GM18505 (cell line): ENCODE measurements at regions not wholly inside any gene's neighbourhood (a gene's known extent, or its start where the extent isn't known, plus 50 kb on each side); places are given as distances from the start of the nearest gene placed in this dataset.

Experiments
- ATAC-seq: cut with Tn5 transposase; IDR thresholded peaks from one replicate; pipeline ENCODE4 v1.9.1; 2021; ENCODE audit not compliant: unreplicated experiment
- POLR2A ChIP-seq: IDR thresholded peaks from 4 replicates; pipeline ENCODE4 v1.6.1; 2011; ENCODE audit warnings: borderline replicate concordance; ENCODE audit not compliant: insufficient read depth, insufficient read length; ENCODE audit errors: extremely low read depth

- no peak for TF ChIP-seq POLR2A
- no peak for ATAC-seq
These were observed 71.0 kb downstream of the SEM1 start for GRCh38 chr7:96638669-96639068.

DNA sequence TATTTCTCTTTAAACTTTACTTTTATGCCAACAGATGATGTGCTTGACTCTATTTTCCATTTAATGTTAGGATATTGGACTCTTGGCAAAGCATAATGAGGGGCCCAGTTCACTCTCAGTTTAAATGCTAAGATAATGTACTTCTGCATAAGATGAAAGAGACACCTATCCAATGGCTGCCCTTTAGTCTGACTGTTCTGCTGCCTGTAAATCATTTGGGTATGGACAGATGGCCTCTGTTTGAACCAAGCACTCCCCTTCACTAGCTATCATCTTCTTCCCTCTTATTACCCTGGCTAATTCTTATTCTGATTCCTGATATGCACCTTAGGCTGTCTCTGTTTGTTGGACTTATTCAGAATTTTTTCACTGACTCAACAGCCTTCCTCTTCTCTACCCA is 72.1 kb downstream of the SEM1 start:
- no peak for ATAC-seq
- no peak for TF ChIP-seq POLR2A

DNA sequence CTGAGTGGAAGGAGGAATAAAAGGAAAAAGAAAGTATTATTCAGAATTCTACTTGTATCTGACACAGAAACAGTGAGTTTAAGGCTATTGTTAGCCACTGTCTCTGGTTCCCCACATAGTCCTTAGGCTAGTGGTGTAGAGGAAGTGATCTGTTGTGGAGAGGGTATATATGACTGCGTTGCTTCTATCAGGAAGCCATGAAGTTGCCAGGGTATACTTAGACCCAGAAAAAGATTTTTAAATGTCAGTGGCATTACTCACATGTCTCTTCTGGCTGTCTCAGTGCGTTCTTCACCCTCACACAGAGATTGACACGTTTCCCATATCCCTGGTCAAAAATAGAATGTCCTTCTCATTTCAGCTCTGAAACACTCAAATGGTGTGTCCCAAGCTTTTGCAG is 72.7 kb downstream of the SEM1 start:
- no peak for ATAC-seq
- no peak for TF ChIP-seq POLR2A

DNA sequence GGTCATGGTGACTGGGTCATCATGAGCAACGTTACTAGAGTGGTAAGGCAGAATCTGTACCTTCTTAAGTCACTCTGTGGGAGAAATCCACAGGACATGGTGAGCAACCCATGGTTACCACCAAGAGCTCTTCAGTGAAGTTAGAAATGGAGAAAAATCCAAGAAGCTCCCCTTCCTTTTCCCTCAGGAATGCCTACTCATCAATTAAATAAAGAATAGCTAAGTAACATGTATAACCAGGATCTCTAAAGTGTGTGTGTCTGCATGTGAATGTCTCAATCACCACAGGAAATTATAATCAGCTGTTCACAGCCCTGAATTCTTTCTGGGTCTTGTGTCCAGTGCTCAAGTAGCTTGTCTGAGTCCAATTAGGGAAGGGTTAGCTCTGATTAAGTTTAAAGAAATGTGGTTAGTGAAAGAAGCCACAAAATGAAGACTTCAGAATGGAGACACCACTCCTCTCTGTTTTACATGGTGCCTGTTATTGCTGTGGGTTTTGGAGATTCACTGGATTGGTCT is 73.2 kb downstream of the SEM1 start:
- no peak for ATAC-seq
- no peak for TF ChIP-seq POLR2A

DNA sequence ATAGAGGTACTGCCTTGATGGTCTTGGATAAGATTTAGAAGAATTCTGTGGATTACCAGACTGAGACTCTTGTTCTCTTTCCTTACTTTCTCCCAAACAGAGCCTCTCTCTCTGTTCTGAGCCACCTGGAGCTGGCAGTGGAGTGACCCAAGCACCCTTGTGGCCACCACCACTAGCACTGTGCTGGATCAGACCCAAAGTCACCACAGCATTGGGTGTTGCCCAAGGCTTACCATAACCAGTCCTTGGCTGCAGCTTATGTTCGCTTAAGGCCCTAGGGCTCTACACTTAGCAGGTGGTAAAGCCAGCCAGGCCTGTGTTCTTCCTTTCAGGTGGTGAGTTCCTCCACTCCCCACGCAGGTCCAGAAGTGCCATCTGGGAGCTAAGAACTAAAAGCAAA is 79.8 kb downstream of the SEM1 start:
- ATAC-seq, result no peak
- no peak for TF ChIP-seq POLR2A

DNA sequence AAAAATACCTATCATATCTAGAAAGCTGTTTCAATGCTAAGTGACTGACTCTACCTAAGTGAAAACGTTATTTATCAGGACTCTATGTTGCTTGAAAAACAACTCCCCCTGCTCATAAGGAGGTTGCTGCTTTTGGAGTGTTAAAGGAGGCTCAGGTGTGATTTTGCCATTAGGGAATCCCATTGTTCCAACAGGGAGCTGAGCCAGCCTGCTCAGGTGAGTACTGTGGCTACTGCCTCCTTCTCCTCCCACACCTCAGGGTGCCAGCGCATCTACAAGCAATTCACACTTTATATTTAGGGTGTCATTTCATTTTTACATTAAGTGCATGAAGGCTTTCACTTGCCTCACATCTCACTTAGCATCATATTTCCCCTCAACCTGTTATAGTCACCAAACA is 84.7 kb downstream of the SEM1 start:
- ATAC-seq, result no peak
- TF ChIP-seq POLR2A, result no peak

GRCh38 chr7:96621932-96622331 is 87.7 kb downstream of the SEM1 start:
- ATAC-seq, result no peak
- TF ChIP-seq POLR2A, result no peak

- no peak for ATAC-seq
- no peak for TF ChIP-seq POLR2A
These were observed 95.3 kb downstream of the SEM1 start for GRCh38 chr7:96614154-96614867.

GRCh38 chr7:96612034-96612433 is 97.6 kb downstream of the SEM1 start:
- no peak for ATAC-seq
- no peak for TF ChIP-seq POLR2A

GRCh38 chr7:96605045-96605716 is 104.5 kb downstream of the SEM1 start:
- TF ChIP-seq POLR2A, result no peak
- ATAC-seq, result no peak

- TF ChIP-seq POLR2A, result no peak
- ATAC-seq, result no peak
These were observed 110.2 kb downstream of the SEM1 start for GRCh38 chr7:96599288-96599936.

DNA sequence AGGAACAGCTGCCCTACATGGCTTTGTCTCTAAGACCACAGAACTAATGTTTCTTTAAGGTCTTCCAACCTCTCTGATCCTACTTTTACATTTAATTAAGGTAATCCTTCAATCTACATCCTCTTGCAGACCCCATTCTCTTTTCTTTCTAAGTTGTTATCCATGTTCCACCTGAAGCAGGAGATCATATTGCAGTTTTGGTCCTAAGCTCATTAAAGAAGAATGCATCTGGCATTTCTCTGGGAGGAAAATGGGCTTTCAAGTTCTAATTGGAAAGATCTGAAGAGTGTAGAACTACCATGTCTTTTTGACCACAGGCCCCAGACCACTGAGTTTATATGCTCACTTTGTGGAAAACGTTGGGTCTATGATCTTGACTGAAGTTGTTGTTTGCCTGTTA is 111.2 kb downstream of the SEM1 start:
- TF ChIP-seq POLR2A, result no peak
- ATAC-seq, result no peak

DNA sequence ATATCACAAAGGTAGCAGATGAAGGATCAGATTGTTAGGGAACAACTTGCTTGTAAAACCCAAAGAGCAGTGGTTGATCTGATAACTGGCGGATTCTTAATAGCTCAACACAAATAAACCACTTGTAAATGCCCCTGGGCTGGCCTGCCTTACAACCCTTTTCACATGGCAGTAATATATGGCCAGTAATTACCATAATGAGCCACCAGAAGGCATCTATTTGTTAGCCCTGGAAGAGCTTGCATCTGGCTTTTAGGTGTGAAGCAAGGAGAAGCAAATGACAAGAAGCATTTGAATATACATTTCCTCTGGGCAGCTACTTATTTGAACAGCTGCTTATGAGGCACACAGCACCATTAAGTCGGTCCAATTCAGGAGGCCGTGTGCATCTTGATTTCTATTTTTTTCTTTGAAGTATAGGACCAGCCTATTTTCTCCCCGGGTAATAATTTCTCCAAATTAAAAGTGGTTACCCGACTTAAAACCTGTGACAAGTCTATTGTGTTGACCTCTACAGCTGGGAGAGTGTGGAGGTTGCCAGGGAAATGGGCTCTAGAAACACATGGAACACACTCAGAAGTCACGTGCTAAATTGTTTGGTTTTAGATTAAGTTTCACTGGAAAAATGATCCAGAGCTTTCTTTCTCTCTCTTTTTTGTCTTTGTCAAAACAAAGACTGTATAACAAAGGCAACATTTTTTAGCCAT is 113.4 kb downstream of the SEM1 start:
- no peak for TF ChIP-seq POLR2A
- ATAC-seq, result no peak

DNA sequence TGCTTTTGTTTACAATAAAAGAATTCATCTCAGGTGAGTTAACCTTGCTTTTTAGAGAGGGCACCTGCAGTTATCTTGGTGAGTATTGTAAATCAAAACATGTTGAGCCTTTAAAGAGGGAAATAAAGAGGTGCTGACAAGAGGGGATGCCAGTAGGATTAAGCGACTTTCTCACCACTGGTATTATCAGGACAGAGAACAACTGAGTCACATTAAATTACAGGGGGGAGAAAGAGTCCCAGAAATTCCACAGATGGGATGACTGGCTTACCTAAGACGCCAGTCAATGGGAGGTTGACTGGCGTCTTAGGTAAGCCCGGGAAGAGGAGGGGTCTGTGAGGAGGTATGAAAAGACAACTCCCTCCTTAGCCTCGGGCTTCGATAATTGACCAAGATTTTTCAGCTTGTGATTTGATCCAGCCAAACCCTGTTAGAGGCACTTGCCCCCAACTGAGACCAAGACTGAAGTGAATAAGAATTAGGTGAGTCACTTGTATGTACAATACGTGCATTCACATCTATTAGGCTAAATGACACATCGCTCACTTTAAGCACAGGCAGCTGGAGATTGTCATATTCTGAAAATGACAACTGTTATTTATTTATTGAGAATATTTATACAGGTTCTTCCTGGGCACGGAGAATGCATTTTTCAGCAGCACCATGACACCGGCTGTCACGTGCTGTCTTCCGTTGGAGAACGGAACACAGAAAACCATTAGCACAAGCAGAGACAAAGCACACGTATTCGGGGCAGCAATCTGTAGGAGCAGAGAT is 117.6 kb downstream of the SEM1 start:
- no peak for TF ChIP-seq POLR2A
- ATAC-seq, result no peak
